ENCODE measurements at regions not wholly inside any gene's neighbourhood (a gene's known extent, or its start where the extent isn't known, plus 50 kb on each side); places are given as distances from the start of the nearest gene placed in this dataset.

- TF ChIP-seq GATA2 (IDR thresholded peaks at IDR 0.05; ENCODE audit: low read depth, low read length) (no peak), GATA3 (IDR thresholded peaks at IDR 0.05; ENCODE audit: low read depth, low read length) (no peak)
These were observed 226.8 kb downstream of the FOXL1 start for GRCh38 chr16:86805188-86805587.

GRCh38 chr16:86806181-86806837 lies 228.0 kb downstream of the FOXL1 start:
- no peak for TF ChIP-seq GATA2 (IDR thresholded peaks at IDR 0.05; ENCODE audit: low read depth, low read length)
- TF ChIP-seq GATA3 (IDR thresholded peaks at IDR 0.05; ENCODE audit: low read depth, low read length): no peak

- TF ChIP-seq GATA3 (IDR thresholded peaks at IDR 0.05; ENCODE audit: low read depth, low read length) (no peak), GATA2 (IDR thresholded peaks at IDR 0.05; ENCODE audit: low read depth, low read length) (no peak)
These were observed 228.5 kb downstream of the FOXL1 start for GRCh38 chr16:86806838-86807351.

- no peak for TF ChIP-seq GATA2 (IDR thresholded peaks at IDR 0.05; ENCODE audit: low read depth, low read length)
- no peak for TF ChIP-seq GATA3 (IDR thresholded peaks at IDR 0.05; ENCODE audit: low read depth, low read length)
These were observed 230.6 kb downstream of the FOXL1 start for GRCh38 chr16:86808863-86809444.

GRCh38 chr16:86809458-86809955 lies 231.2 kb downstream of the FOXL1 start:
- TF ChIP-seq GATA2 (IDR thresholded peaks at IDR 0.05; ENCODE audit: low read depth, low read length): no peak
- TF ChIP-seq GATA3 (IDR thresholded peaks at IDR 0.05; ENCODE audit: low read depth, low read length): no peak

GRCh38 chr16:86810062-86810461 lies 231.7 kb downstream of the FOXL1 start:
- TF ChIP-seq GATA2 (IDR thresholded peaks at IDR 0.05; ENCODE audit: low read depth, low read length) (no peak), GATA3 (IDR thresholded peaks at IDR 0.05; ENCODE audit: low read depth, low read length) (no peak)

- TF ChIP-seq GATA2 (IDR thresholded peaks at IDR 0.05; ENCODE audit: low read depth, low read length) (no peak), GATA3 (IDR thresholded peaks at IDR 0.05; ENCODE audit: low read depth, low read length) (no peak)
These were observed 234.1 kb downstream of the FOXL1 start for GRCh38 chr16:86812363-86812970.

- no peak for TF ChIP-seq GATA3 (IDR thresholded peaks at IDR 0.05; ENCODE audit: low read depth, low read length)
- TF ChIP-seq GATA2 (IDR thresholded peaks at IDR 0.05; ENCODE audit: low read depth, low read length): no peak
These were observed 235.9 kb downstream of the FOXL1 start for GRCh38 chr16:86814256-86814655.

- TF ChIP-seq GATA2 (IDR thresholded peaks at IDR 0.05; ENCODE audit: low read depth, low read length): no peak
- TF ChIP-seq GATA3 (IDR thresholded peaks at IDR 0.05; ENCODE audit: low read depth, low read length): no peak
These were observed 238.7 kb downstream of the FOXL1 start for GRCh38 chr16:86816930-86817625.

GRCh38 chr16:86818671-86819532 lies 240.6 kb downstream of the FOXL1 start:
- no peak for TF ChIP-seq GATA2 (IDR thresholded peaks at IDR 0.05; ENCODE audit: low read depth, low read length)
- no peak for TF ChIP-seq GATA3 (IDR thresholded peaks at IDR 0.05; ENCODE audit: low read depth, low read length)

- TF ChIP-seq GATA3 (IDR thresholded peaks at IDR 0.05; ENCODE audit: low read depth, low read length): no peak
These were observed 241.2 kb downstream of the FOXL1 start for GRCh38 chr16:86819533-86819892.

- no peak; the same call in 1 of the 2 replicates for TF ChIP-seq GATA2 (IDR thresholded peaks at IDR 0.05; ENCODE audit: low read depth, low read length)
- no peak for TF ChIP-seq GATA3 (IDR thresholded peaks at IDR 0.05; ENCODE audit: low read depth, low read length)
These were observed 243.5 kb downstream of the FOXL1 start for GRCh38 chr16:86821895-86822294.

- no peak for TF ChIP-seq GATA2 (IDR thresholded peaks at IDR 0.05; ENCODE audit: low read depth, low read length)
- no peak for TF ChIP-seq GATA3 (IDR thresholded peaks at IDR 0.05; ENCODE audit: low read depth, low read length)
These were observed 244.8 kb downstream of the FOXL1 start for GRCh38 chr16:86823125-86823524.
